Transverse colon (tissue), 4 donors: ENCODE measurements at regions not wholly inside any gene's neighbourhood (a gene's known extent, or its start where the extent isn't known, plus 50 kb on each side); places are given as distances from the start of the nearest gene placed in this dataset.

ENCODE experiments used
- POLR2AphosphoS5 ChIP-seq, 3 donors: sonication (generic); formaldehyde crosslinking; IDR thresholded peaks; one replicate each; pipeline ENCODE4 v1.6.1; 2016; ENCODE audit warnings: antibody characterized with exemption in 3 of 3
- TF ChIP-seq, protein P1 (sequence below), 5 experiments: fragments of 200-600 bp in 3 of 5; fragments of 450-650 bp in 2 of 5; sonication (generic) in 3 of 5; IDR thresholded peaks; 1 replicate in 2 of 5; 2 replicates in 3 of 5; pipeline ENCODE4 v1.5.1; 2016 to 2017; ENCODE audit warnings: antibody characterized with exemption in 5 of 5, inconsistent platforms in 3 of 5, mild to moderate bottlenecking in 2 of 5, moderate library complexity in 1 of 5

DNA sequence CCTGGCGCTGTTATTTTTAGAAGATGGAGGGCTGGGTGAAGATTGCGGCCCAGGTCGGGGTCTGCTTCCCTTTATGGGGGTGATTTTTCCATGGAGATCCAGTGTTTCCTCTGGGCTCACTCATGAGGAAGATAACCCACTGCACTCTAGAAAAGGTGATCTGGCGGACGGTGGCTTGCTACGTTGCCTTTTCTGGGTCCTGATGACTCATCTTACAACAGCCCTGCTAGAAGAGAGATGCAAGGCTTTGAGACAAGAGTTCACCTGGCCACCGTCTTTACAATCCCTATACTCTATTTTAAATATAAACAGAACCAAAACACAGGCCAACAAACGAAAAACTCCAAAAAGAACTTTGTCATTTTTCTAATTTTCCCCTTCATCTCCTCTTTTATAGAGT is 182.1 kb upstream of the EXOC2 start:
- TF ChIP-seq POLR2AphosphoS5 (IDR thresholded peaks at IDR 0.05), result no peak
- TF ChIP-seq, protein P1, sequence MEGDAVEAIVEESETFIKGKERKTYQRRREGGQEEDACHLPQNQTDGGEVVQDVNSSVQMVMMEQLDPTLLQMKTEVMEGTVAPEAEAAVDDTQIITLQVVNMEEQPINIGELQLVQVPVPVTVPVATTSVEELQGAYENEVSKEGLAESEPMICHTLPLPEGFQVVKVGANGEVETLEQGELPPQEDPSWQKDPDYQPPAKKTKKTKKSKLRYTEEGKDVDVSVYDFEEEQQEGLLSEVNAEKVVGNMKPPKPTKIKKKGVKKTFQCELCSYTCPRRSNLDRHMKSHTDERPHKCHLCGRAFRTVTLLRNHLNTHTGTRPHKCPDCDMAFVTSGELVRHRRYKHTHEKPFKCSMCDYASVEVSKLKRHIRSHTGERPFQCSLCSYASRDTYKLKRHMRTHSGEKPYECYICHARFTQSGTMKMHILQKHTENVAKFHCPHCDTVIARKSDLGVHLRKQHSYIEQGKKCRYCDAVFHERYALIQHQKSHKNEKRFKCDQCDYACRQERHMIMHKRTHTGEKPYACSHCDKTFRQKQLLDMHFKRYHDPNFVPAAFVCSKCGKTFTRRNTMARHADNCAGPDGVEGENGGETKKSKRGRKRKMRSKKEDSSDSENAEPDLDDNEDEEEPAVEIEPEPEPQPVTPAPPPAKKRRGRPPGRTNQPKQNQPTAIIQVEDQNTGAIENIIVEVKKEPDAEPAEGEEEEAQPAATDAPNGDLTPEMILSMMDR (IDR thresholded peaks at IDR 0.05), result no peak
